ENCODE measurements at regions not wholly inside any gene's neighbourhood (a gene's known extent, or its start where the extent isn't known, plus 50 kb on each side); places are given as distances from the start of the nearest gene placed in this dataset.
"Not testable (repeated sequence)": the region's sequence is repeated elsewhere in the genome, so short reads cannot be mapped to it uniquely, and the experiment has no call there.

- no peak for DNase-seq (ENCODE audit: low read depth, low spot score)
Measured at GRCh38 chr1:212495766-212496494, 63.2 kb downstream of the NENF start.

- no peak for DNase-seq (ENCODE audit: low read depth, low spot score)
Measured at GRCh38 chr1:212496682-212497081, 64.0 kb downstream of the NENF start.

GRCh38 chr1:212497553-212497952 lies 64.8 kb downstream of the NENF start:
- DNase-seq (ENCODE audit: low read depth, low spot score) = no peak

GRCh38 chr1:212498283-212499040 lies 65.7 kb downstream of the NENF start:
- no peak for DNase-seq (ENCODE audit: low read depth, low spot score)

GRCh38 chr1:212500351-212500750 lies 67.6 kb downstream of the NENF start:
- DNase-seq (ENCODE audit: low read depth, low spot score) = no peak

- DNase-seq (ENCODE audit: low read depth, low spot score) = no peak
Measured at GRCh38 chr1:212500983-212501382, 68.3 kb downstream of the NENF start.

GRCh38 chr1:212503714-212504113 lies 71.0 kb downstream of the NENF start:
- DNase-seq (ENCODE audit: low read depth, low spot score) = no peak

GRCh38 chr1:212504171-212504803 lies 71.6 kb downstream of the NENF start:
- no peak for DNase-seq (ENCODE audit: low read depth, low spot score)

- DNase-seq (ENCODE audit: low read depth, low spot score) = no peak
Measured at GRCh38 chr1:212506666-212507065, 73.9 kb downstream of the NENF start.

GRCh38 chr1:212507369-212507768 lies 74.6 kb downstream of the NENF start:
- DNase-seq (ENCODE audit: low read depth, low spot score) = no peak

- DNase-seq (ENCODE audit: low read depth, low spot score) = no peak
Measured at GRCh38 chr1:212512816-212513559, 80.3 kb downstream of the NENF start.

- DNase-seq (ENCODE audit: low read depth, low spot score) = no peak
Measured at GRCh38 chr1:212513586-212513985, 80.9 kb downstream of the NENF start.

GRCh38 chr1:212514056-212514614 lies 81.4 kb downstream of the NENF start:
- no peak for DNase-seq (ENCODE audit: low read depth, low spot score)

GRCh38 chr1:212514782-212515181 lies 82.1 kb downstream of the NENF start:
- no peak for DNase-seq (ENCODE audit: low read depth, low spot score)

GRCh38 chr1:212515329-212515760 lies 82.6 kb downstream of the NENF start:
- DNase-seq (ENCODE audit: low read depth, low spot score) = no peak

- not testable (repeated sequence) for DNase-seq (ENCODE audit: low read depth, low spot score)
Measured at GRCh38 chr1:212516012-212516411, 83.3 kb downstream of the NENF start.

GRCh38 chr1:212518188-212519054 lies 85.7 kb downstream of the NENF start:
- no peak for DNase-seq (ENCODE audit: low read depth, low spot score)

GRCh38 chr1:212519131-212519530 lies 86.4 kb downstream of the NENF start:
- no peak for DNase-seq (ENCODE audit: low read depth, low spot score)

- no peak for DNase-seq (ENCODE audit: low read depth, low spot score)
Measured at GRCh38 chr1:212520299-212520698, 87.6 kb downstream of the NENF start.

GRCh38 chr1:212520746-212521145 lies 87.8 kb upstream of the ATF3 start:
- DNase-seq (ENCODE audit: low read depth, low spot score) = no peak

Measured in activated naive CD8-positive, alpha-beta T cell treated with anti-CD3 and anti-CD28 coated beads, Interleukin-2, amount 50 U/mL, for 16 hours (primary cell).